AG09309 (cell line): ENCODE measurements at regions not wholly inside any gene's neighbourhood (a gene's known extent, or its start where the extent isn't known, plus 50 kb on each side); places are given as distances from the start of the nearest gene placed in this dataset.
"Not testable (repeated sequence)": the region's sequence is repeated elsewhere in the genome, so short reads cannot be mapped to it uniquely, and the experiment has no call there.

Source experiments
- DNase-seq: peaks from one replicate; pipeline ENCODE4 v3.0.0-alpha.2; 2010; ENCODE audit warnings: low read depth
- H3K4me3 ChIP-seq: 2 replicates; pipeline ENCODE4 v1.5.1; 2011; ENCODE audit warnings: mild to moderate bottlenecking, low read depth, low read length, moderate library complexity; ENCODE audit not compliant: control insufficient read depth
- TF ChIP-seq, protein P1 (sequence below): IDR thresholded peaks from 2 replicates; pipeline ENCODE4 v1.5.1; 2011; ENCODE audit warnings: mild to moderate bottlenecking, low read depth, low read length, inconsistent platforms; ENCODE audit not compliant: insufficient read depth, control insufficient read depth; ENCODE audit errors: missing control alignments

DNA sequence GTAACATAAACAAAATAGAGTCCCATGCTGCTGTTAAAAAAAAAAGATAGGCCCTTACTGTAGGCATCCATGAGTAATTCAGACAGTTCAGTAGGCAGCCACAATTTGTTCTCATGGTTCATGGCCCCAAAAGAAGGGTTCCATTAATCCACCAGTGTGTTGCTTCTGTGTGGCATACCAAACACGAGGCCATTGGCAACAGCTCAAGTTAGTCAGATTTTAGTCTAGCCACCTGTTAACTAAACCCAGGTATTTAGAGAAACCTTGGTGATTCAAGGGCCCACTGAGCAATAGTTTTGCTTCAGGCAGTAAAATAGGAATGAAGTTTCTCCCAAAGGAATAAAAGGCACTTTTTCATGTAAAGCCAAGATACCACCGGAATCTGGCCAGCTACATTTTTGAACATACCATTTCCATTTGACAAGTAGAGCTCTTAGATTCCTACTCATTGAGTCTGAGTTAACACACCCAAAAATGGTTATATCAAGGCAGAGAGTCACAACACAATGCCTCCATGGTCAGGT, 80.1 kb upstream of the SRD5A2 start:
- TF ChIP-seq, protein P1, sequence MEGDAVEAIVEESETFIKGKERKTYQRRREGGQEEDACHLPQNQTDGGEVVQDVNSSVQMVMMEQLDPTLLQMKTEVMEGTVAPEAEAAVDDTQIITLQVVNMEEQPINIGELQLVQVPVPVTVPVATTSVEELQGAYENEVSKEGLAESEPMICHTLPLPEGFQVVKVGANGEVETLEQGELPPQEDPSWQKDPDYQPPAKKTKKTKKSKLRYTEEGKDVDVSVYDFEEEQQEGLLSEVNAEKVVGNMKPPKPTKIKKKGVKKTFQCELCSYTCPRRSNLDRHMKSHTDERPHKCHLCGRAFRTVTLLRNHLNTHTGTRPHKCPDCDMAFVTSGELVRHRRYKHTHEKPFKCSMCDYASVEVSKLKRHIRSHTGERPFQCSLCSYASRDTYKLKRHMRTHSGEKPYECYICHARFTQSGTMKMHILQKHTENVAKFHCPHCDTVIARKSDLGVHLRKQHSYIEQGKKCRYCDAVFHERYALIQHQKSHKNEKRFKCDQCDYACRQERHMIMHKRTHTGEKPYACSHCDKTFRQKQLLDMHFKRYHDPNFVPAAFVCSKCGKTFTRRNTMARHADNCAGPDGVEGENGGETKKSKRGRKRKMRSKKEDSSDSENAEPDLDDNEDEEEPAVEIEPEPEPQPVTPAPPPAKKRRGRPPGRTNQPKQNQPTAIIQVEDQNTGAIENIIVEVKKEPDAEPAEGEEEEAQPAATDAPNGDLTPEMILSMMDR: no peak
- no peak overlapping the region for H3K4me3 ChIP-seq
- DNase-seq: no peak

DNA sequence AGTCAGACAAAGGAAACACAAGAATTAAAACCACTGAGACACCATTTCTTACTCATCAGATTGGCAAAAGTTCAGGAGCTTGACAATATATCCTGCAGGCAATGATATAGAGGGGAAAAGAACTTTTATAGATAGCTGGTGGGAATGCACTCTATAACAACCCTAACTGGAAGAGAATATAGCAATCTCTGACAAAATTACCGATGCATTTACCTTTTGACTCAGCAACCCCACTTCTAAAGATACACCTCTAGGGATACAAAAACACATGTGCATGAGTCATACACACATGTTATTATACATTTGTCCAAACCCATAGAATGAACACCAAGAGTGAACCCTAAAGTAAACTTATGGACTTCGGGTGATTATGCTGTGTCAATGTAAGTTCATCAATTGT, 79.4 kb upstream of the SRD5A2 start:
- TF ChIP-seq, protein P1: no peak
- DNase-seq: no peak
- H3K4me3 ChIP-seq: no peak overlapping the region

DNA sequence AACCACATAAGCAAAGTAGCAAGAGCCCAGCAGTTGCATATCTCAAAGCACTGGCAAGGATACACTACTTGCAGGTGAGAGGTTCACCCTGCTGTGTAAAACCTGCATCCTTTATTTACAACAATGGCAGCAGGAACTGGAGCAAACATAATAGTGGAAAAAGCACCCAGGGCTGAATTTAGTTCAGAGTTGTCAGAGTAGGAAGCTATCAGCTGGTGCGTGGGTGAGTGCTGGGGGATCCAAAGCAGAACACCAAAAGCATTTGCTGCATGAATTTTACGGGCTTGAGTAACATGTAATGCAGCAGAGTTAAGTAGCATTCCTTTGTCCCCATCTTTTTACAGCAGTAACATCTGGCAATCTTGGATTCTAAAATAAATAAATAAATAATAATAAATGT, 73.5 kb upstream of the SRD5A2 start:
- TF ChIP-seq, protein P1: no peak
- H3K4me3 ChIP-seq: no peak overlapping the region
- no peak for DNase-seq

DNA sequence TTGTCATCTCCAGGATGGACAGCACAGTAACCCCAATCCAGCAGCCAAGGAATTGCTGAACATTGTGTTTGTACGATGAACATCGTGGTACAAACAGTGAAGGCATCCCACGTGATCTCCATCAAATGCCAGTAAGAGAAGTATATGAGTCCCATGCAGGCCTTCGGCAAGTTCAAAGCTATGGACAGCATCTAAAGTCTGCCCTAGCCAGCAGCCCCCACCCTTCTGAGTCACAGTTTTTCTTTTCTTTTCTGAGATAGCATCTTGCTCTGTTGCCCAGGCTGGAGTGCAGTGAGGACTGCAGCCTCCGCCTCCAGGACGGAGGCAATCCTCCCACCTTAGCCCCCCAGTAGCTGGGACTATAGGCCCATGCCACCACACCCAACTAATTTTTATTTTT, 71.0 kb upstream of the SRD5A2 start:
- TF ChIP-seq, protein P1: no peak
- H3K4me3 ChIP-seq: no peak overlapping the region
- no peak for DNase-seq

DNA sequence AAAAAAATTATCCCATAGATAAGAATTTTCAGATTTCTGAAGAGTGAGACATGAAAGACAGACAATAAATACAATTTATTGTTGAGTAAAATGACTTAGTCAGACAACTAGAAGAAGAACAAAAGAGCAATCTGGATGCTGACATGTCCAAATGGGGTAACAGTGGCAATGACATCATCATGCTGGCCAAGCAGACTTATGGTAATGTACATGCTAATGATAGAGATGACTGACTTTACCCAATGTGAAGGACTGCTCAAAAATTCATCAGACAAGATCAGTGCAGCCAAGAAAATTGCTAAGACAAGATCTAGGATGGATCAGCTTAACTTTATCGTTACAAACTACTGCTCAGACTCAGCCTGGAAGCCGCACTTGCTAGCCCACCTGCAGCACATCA, 70.5 kb upstream of the SRD5A2 start:
- no peak overlapping the region for H3K4me3 ChIP-seq
- TF ChIP-seq, protein P1: no peak
- DNase-seq: no peak

DNA sequence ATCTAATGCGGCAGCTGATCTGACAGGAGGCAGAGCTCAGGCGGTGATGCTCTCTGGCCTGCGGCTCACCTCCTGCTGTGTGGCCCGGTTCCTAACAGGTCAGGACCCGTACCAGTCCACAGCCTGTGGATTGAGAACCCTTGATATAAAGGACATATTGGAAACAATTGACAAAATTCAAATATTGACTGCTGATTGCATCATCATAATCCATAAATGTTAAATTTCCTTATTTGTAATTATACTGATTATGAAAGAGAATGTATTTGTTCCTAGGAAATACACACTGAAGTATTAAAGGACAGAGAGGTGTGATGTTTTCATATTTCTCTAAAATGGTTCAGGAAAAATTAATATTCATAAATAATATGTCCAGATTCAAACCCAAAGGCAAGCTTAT, 63.8 kb upstream of the SRD5A2 start:
- no peak overlapping the region for H3K4me3 ChIP-seq
- TF ChIP-seq, protein P1: no peak

DNA sequence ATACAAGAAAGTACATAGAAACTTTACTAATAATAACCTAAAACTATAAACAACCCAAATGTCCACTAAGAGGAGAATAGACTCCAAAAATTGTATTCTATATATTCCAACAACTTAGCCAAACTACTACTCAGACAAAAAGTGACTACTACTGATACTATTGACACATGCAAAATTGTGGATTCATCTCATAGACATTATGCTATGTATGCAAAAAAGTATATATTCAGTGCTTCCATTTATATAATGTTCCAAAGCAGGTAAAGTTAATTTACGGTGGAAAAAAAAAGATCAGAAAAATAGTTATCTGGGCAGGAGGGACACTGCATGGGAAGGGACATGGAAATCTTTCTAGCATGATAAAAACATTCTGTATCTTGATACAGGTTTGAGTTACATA, 62.0 kb upstream of the SRD5A2 start:
- TF ChIP-seq, protein P1: no peak
- no peak for DNase-seq
- H3K4me3 ChIP-seq: no peak overlapping the region

More for the DNA sequence above, 63.8 kb upstream of the SRD5A2 start:
- no peak for DNase-seq

DNA sequence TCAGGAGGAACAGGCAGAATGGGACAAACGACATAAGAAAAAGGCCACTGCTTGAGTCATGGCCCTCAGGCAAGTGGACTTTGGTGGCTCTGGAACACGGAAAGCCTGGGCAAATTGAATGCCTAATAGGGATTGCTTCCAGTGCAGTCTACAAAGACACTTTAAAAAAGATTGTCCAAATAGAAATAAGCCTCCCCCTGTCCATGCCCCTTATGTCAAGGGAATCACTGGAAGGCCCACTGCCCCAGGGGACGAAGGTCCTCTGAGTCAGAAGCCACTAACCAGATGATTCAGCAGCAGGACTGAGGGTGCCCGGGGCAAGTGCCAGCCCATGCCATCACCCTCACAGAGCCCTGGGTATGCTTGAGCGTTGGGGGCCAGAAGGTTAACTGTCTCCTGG, 51.5 kb upstream of the SRD5A2 start:
- not testable (repeated sequence) for DNase-seq, H3K4me3 ChIP-seq
